ENCODE measurements at regions not wholly inside any gene's neighbourhood (a gene's known extent, or its start where the extent isn't known, plus 50 kb on each side); places are given as distances from the start of the nearest gene placed in this dataset.
A peak's percentile ranks its signal among the peaks of the same experiment; 100 is the strongest.

DNA sequence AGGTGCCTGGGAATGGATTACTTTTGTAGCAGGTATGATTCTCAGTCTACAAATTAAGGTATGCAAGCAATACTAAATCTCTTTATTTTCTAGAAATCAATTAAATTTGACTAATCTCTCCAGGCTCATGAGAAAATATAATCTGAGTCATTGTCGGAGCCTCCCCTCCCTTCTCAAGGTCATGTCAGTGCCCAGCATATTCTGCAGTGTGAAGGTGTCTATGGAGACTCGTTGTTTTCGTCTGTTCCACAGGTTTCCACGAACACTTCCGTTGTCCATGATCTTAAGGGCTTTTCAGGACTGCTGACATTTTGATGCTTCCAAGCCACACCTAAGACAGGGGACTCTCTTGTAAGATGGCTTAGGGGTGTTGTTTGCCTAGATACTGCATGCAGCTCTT is 56.6 kb upstream of the SCOC start:
- no peak for DNase-seq

DNA sequence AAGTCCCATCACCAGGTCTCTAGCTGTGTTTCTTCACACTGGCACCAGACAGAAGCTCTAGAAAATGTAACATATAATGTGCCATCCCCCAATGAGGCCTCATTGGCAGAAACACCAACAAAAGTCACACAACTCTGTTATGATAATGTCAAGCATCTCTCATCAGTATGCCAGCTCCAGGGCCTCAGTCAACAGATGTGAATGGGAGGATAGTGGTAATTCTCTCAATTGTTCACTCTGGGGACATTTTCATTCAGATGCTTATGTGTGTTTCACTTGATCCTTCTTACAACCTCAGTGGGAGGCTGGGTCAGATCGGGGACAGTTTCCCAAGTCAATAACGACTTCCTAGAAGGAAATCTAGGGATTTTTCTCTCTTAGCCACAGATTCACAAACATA is 57.5 kb upstream of the SCOC start:
- DNase-seq = no peak

DNA sequence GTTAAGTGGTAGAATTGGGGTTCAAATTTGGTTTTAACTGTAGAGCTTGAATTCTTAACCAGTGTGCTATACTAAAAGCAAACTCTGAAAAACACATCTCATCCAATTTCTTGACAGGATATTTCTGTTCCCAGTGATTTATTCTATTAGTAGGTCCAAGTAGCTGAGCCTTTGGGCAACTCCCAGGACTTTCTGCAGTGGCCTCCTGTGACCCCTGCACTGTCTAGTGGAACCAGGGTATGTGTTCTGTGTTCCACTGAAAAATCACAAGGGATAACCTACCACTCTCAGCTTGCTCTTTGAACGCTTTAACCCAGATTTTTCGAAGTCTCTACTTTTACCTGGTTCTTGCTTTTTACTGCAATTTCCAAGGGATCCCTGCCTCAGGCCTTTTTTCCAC is 58.0 kb upstream of the SCOC start:
- DNase-seq = no peak

DNA sequence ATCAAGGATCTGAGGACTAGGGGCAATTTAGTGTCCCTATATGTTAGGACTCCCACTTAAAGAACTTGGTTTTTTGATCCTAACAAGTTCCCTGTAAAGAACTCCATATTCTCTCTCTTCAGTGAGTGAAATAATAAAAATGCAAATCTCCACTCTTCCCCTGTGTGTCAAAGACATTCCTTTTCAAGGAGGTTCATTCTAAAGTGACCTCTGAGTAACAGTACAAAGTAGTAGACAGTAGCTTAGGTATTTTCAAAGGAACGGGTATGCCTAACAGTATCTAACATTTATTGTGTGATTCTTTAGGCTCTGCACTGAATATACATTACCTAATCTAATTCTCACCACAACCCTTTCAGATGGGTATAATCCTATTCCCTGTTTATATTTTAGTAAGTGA is 58.4 kb upstream of the SCOC start:
- no peak for DNase-seq

DNA sequence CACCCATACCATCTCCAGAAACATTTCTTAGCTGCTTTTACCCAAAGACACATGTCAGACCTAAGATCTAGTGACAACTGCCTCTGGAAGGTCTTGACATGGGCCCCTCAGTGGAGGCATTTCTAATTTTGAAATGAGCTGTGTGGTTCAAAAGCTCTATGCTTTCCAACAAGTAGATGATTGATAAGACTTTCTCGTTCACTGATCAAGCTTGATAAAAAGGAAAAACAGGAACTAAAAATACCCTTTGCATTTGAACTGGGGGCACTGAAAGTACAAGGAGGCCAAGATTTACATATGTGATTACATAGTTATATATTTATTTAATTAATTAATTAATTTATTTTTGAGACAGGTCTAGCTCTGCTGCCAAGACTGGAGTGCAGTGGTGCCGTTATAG is 61.3 kb upstream of the SCOC start:
- DNase-seq = no peak

DNA sequence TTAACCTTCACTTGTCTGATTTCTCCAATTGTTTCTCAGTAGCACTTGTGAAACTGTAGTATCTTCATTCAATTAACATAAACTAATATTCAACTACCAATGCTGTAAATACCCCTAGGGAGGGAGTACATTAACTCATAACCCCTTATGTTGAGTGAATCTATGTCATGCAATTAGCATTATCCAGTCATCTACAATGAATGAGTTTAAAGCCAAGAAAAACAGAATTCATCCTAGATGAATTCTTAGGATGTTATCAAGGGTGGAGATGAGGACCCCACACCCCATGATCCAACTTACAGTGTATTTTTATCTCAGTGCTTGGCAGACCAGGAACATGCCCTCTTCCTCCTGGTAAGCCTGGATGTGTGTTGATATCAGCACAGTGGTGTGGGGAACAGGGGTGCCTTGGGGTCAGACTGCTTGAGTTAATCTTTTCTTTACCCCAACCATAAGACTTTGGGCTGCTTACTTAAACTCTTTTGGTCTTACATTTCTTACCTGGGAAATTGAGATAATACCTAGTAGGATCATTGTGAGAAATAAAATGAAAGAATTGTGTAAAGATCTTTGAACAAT is 62.1 kb upstream of the SCOC start:
- no peak for DNase-seq

DNA sequence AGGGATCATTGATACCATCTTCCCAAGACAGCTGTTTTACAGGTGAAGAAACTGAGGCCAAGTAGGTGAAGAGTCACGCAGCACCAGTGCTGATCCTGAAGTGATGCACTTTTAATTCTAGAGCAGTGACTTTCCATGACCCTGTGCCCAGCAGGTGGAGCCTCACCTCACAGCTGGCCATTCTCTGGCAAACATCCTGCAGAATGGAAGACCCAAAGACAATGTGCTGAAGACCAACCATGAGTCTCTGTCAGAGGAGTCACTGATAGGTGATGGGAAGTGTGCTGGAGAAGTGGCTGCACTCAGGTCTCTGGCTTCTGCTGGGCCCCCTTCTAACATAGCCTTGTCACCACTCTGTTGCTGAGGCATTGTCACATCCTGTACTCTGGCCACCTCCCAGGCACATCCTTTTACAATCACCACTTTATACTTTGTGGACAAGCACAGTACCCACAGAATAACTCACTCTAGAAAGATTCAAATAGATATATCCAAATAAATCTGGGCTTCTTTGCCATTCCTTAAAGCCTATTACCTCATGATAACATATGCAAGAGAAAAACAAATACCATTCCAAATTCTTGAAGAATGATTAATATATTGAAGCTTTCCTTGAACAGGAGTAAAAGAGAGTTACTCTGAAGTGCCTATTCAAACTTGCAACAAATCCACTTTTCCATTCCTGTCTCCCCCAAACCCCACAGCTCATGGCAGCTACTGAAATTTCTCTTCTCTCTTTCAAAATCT is 64.1 kb upstream of the SCOC start:
- DNase-seq = peak; percentile 28

DNA sequence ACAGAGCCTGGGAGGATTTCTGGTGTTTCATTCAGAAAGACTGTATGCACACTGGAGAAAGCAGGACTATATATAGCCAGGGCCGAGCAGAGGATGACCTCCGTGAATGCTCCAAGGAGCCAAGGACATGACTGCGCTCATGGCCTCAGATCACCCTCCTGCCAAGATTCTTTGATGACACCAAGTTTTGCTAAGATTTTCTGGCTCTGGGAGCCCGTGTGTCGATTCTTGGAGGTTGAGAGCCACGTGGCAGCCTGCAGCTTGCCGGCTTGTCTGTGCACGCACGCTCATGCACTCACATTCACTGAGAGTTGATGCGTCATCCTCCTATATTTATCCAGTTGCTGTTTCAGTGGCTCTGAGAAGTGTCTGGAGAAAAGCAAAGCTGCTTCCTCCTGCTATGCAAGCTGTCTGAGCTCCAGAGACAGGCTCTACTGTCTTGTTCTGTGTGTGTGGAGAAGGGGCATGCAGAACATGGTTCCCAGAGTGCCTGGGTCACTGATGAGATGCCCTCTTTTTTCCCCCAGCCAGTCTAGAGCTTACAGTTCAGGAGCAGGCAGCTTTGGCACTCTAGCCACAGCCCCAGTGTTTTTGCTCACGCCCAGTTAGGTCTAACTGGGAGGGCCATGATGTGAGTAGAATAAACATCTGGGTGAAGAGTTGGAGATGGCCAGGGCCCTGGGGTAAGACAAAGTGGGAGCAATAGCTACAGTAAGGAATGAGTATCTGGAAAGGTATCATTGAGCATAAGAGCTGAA is 64.9 kb upstream of the SCOC start:
- DNase-seq = peak; percentile 80

DNA sequence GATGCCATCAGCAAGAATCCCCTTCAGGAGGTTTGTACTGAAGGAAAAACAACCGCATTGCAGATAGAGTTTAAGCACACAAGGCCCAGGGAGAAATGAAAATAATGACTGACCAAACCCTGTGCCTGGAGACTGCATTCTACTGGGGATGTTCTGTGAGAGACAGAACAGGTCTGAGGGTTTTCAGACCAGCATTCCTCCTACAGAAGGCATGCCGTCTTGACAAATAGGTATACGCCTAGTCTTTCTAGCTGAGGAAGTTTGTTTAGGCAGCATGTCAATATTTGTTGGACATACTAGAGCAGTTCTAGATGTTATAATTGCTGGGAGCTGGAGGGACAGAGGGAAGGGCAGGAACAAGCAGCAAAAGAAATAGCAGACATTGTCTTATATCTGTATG is 68.4 kb upstream of the SCOC start:
- no peak for DNase-seq

DNA sequence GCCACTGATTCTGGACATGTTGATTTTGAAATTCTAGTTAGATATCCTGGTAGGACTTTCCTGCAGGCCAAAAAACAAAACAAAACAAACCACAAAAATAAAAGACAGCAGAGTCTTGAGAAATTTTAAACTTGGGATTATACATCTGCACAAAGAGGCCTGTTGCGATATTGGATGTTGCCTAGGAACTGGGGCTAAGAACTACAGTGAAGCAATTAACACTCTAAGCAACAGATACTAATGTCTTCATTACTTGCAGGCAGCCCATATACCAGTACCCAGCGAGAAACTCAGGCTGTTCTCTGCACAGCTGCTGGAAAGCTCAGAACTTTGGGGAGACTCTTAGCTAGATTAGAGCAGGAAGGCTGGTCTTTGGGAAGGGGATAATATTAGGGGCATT is 69.1 kb upstream of the SCOC start:
- no peak for DNase-seq

DNA sequence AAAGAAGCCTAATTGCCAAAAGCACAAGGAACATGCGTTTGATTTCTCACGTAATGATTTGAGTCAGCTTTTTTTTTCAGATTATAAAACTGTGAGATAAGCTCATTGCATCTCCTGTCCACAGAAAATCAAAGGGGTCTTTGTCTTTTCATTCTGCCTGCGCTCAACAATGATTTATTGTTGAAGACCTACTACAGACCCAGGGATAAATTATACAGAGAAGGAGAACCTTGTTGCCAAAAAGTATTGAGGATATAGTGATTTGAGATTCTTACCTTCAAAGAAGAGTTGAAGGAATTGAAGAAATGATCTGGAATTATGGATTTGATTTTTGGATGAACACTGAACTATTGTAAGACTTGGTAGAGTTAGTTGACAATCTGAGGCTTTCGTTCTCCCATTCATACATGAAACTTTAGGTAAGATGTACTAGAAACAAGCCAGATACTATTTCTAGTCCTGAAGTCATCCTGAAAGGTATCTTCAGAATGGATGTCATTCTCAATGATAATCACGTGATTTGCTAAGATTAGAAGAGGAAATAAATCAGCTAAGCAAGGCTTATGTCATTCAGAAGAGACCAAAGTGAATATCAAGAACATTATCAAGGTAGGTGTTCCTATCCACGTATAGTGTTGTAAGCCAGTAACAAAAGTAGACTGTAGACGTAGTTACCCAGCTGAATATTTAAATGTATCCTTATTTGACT is 71.1 kb upstream of the SCOC start:
- DNase-seq = no peak

DNA sequence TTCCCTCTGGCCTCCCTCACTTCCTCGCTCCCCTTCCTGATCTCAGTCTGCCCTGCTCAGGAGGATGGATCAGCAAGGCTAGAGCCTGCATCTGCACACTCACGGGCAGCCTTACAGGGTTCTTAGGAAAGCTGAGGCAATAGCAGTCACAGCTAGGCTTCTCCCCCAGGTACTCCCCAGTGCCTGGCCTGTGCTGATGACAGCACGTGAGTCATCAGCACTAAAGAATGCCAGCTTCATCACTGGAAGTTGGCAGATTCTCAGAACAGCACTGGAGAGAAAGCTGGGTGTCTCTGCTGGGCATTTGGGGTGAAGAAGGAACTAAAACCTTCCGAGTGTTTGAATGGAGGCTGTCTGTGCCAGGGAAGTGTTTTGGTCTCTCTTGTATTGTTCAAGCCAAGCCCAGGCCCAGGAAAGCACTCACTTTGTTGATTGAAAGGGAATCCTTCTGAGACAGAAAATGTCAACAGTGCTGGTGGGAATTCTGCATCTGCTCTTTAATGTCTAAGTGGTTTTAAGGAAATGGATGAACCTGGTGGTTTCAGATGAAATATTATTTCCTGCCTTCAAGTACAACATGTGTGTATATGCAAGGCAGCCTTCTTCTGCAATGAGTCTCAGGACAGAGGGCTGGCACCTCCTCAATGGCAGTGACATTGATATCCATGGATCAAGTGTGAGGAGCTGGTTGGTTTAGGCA is 73.0 kb upstream of the SCOC start:
- peak; percentile 39 for DNase-seq

DNA sequence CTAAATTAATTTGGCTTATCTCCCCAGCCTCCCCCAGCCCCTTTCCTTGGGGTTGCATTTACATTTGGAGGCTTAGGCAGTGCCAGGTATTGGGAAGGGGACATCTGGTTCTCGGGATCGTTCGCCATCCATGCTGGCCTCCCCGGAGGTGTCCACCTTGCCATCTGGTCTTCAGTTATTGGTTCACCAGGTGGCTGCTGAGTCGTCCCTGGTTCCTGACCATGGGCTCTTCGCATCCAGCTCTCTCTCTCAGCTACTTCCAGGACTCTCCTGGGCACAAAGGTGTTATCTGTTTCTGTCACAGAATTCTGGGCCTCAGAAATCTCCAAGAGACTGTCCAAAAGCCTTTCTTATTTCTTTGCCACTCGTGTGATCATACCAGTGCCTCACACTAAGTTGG is 75.4 kb upstream of the SCOC start:
- no peak for DNase-seq

DNA sequence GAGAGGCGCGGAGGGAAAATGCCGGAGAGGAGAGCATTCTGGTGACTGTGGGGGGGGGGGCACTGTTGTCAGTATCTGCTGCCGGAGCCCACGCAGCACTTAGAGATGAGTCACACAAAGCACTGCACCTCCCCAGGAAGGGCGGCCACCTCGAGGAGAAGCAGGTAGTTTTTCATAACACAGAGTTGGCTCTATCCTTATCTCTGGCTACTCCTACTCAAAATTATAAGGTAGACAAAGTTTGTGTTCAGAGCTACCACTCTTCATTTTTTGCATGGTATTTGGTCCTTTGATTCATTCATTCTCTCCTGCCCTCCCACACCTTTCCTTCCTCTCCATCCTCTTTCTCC is 76.2 kb upstream of the SCOC start:
- peak; percentile 7 for DNase-seq

DNA sequence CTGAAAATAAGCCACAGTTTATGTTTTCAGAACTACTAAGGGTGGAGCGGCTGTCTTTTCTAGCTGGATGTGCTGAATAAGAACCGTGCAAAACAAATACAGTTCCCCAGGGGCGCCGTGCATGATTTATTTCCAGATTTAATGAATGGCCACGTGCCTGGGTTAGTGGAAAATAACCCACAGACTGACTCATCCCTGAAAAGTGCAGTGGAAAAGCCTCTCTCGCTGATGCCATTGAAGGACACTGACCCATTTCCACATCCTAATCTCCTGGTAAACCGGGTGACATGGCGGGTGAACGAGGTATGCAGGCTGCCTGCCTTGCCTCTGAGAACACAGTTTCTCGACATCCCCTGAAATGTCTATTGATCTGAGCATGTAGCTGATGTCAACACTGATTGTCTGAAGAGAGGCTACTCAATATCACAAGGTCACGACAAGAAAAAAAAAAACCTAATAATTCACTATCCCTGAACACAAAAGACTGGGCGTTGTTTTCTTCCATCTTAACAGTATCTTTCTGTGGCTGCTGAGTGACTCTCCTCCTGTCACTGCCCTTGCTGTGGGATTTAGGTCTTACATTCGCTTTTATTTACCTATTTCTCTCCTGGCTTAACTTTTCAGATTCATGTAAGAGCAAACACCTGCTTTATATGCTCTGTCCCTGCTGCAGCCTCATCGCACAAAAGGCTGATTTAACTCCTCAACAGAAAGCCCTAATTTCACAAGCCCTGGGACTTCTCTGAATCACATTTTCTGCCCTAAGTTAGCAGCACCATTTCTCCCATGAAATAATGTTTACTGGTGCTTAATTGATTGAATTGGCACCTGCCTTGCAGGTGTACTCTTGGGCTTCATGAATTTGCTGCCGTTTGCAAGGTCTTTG is 76.9 kb upstream of the SCOC start:
- no peak for DNase-seq

DNA sequence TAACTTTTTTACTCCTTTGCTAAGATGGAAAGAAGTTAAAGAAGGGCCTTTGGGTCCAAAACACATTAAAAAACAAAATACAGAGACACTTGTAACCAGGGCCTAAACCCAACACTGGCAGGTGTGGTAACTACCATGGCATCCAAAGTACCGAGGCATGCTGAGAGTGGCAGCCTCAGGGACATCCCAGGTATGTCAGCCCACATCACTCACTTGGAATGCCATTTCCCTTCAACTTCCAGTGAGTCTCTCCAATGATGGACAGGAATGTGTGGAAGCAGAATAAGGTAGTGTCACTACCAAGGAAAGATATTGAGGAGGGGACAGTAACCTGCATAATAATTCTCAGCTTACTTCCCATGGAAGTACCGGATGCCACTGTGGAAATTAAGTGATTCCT is 79.5 kb upstream of the SCOC start:
- DNase-seq = no peak

DNA sequence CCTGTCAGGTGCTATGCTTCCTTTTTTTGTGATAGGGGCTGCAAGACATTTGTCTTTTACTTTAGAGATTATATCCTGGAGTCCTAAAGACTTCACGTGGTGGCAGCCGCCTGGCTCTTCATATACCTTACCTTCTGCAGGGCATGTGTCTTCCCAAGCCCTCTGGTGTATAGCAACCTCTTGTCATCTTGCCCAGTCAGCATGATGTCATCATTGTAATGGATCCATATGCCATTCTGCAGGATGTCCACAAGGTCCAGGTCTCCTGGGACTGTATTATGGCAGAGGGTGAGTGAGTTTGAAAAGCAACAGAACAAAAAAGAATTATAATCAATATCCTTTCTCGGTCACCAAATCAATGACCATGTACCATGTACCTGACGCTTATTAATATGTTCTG is 82.2 kb upstream of the SCOC start:
- DNase-seq = no peak

DNA sequence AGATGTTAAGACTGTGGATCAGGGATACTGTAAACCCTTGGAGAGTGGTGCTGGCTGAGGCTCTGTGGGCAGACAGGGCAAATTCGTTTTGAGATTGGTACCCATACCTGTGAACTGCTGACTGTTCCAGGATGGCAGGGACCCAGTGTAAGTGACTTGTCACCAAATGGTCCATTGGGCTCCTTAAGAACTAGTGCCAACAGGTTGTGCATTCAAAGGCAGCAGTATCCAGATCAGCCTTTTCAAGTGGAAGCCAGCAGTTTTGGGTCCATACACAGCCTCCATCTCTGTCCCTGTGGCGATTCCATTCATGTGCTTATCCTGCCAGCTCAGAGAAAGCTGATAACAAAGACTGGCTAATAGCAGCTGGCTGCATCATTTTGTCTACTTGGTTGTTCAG is 84.0 kb upstream of the SCOC start:
- DNase-seq = no peak

DNA sequence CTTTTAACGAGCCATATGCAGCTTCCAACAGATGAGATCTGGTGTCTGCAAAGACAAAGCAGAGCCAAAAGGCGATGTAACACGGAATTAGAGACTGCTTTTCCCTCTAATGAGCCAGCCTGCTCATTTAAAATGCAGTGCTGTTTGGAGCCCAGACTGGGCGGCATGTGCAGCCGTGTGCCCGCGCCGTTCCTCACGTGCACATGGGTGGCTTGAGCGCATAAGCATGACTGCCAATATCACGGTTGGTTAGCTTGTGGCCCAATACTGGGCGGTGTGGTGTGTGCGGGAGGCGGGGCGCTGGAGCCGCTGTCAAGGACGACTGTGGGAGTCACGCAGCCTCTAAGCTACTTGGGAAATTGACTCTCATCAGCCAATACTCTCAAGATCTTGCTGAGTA is 87.0 kb upstream of the SCOC start:
- DNase-seq = no peak

DNA sequence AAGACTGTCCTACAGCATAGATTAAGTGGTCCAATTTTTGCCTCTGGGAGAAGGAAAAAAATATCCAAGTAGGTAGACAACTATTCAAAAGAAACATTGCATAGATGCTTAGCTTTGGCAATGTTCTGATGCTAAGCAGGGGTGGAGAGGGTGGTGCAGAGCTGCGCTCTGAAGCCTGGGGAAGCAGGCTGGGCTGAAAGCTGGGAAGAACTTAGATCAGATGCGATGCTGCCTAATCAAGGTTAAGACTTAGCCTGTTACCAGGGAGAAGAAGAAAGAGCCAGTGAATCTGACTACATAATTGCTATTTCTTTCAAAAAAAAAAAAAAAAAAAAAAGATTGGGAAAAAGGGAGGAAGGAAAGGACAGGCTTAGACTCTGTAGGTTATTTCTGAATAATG is 89.0 kb upstream of the SCOC start:
- DNase-seq = no peak

DNA sequence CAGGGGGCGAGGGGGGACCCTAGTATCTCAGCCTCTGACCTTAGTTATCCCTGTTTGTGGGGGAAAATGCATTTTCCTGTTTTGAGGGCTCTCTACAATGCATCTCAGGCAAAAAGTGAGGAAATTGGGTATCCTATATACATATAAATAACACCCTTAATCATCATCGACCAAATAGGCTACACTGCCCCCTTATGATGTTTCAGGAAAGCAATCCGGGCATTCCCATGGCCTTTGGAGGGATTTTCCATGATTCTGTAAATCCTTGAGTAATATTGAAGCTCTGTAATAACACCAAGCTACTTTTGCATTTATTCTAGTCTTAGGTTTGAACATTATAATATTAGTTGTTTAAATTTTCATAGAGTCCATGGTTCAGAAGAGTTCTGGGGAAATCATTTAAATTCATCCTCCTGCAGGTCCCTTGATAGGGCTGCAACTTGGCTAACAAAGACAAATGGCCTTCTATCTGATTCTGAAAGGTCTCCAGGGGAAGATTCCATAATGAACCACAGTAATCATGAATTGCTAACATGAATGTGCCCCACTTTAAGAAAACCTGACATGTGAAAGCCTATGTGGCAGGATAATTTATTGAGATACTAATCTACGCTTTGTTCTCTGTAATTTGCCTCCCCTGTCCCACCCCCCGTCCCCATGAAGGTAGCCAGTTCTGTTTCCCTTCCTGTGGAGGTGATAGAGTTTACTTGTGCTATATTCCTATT is 91.5 kb upstream of the SCOC start:
- DNase-seq = no peak

DNA sequence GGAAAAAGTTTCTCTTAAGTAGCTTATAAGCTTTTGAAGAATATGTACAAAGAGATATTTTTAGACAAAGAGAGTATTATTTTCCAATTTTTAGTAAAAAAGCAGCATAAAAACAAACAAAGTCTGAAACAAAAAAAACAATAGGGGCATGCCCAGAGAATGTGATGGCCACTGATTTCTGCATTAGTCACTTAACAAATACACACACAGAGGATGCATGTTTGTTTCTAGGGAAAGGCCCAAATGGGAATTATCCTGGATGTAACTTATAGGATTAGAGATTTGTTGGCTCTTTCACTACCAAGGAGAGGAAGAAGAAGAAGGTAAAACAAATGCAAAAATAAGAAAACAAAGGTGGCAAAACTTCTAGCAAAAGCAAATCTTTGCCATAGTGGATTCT is 95.9 kb upstream of the SCOC start:
- DNase-seq = no peak

Measured in RPMI8226 (cell line).